Activated CD8-positive, alpha-beta memory T cell treated with anti-CD3 and anti-CD28 coated beads, Interleukin-2, amount 50 U/mL, for 48 hours (primary cell): ENCODE measurements at regions not wholly inside any gene's neighbourhood (a gene's known extent, or its start where the extent isn't known, plus 50 kb on each side); places are given as distances from the start of the nearest gene placed in this dataset.

Source experiments
- DNase-seq: peaks from one replicate; pipeline ENCODE4 v3.0.0-alpha.2; 2020

DNA sequence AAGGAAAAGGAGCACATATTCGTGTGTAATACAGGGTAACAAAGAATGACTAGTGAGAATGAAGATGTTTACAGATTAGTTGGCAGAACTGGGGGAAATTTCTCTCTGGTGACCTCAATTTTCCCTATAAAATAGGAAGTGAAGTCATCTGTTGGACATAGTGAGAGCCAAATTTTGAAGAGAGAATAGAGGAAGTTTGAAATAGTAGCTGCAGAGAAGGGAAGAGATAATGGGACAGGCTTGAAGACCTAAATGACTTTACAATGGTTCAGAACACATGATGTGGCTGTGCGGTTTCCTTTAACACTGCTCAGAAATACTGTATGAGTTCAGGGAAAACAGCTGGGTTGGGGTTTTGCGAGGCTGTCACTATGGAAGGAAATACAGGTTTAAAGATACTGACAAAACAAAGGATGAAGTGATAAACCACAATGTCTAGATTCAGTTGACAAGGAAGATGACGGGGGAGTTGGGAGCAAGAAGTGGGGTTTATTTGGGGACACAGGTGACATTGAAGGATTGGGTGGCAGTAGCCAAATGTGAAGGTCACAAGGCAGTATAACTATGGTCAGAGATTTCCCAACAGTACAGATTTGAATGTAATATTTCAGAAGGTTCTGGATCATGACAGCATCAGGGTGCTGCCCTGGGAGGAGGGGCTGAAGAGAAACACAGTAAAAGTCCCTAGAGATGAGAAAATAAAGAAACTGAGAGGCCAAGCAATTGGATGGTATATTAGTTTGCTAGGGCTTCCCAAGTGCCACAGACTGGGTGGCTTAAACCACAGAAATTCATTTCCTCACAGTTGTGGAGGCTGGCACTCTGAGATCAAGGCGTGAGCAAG is 82.6 kb upstream of the TANK start:
- peak; percentile 70 for DNase-seq

DNA sequence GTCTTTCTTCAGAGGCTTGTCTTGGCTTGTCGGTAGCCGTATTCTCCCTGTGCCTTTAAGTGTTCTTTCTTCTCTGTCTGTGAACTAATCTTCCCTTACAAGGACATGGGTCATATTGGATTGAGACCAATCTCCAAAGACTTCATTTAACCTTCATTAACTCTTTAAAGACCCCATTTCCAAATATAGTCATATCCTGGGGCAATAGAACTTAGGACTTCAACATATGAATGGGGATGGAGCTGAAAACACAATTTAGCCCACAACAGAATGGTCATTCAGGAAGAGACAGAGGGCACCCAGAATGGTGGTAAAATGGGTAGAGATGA is 82.1 kb upstream of the TANK start:
- DNase-seq: no peak

DNA sequence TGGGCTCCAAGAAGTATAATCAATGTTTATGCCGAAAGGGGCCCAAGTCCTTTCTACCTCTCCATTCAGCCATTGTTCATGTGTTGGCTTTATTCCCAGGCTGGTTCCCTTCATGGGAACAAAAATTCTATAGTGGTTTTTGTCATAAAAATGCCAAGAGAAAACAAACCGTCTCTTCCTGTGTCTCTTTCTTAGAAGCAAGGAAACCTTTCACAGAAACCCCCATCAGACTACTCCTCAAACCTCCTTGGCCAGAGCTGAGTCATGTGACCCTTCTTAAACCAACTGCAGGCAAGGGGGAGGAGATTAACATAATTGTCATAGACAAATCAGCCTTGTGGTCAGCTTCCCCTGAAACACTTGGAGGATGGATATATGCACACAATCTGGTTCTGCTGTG is 75.1 kb upstream of the TANK start:
- no peak for DNase-seq

DNA sequence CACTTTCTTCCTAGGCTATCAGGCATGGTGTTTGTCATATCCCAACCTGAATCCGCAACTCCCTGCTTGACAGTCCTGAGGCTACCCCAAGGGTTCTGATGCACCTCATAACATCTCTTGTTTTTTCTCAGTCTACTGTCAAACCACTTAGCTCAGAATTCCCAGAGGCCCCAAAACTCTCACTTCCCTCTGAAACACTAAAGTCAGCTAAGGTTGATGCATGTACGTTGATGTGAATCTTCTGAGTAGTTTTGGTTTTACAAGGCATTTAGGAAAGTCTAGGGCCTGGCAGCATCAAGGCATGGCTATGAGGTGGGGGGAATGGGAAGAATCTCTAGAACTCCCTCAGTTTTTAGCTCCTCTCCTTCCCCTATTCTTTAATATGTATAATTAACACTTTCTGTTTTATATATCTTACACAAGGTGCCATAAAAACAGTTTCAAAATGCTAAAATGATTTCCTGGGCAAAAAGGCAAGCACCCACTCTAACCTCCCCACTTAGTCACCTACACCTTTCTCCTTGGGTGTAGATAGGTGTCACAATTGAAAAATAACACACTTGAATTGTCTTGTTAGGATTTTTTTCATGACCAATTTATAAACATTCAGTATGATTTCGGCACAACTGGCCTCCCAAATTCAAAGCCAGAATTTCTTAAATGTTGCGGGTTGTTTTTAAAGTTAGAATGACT is 71.4 kb upstream of the TANK start:
- no peak for DNase-seq

DNA sequence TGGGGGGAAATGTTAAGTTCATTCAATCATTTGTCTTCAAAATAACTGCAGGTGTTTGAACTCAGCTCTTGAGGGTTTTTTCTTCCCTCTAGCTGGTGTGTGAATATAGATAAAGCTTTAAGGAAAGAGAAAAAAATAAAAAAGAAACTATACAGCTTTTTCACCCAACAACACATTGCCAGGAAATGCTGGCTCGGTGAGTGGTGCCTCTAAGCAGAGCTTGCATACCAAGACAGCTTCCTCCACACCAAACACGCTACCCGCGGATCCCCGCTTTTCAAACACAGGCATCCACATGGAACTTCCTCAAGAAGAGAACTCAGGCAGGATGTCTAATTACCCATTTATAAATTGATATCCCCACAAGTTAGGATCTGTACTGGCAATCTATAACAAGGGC is 69.8 kb upstream of the TANK start:
- DNase-seq: no peak

DNA sequence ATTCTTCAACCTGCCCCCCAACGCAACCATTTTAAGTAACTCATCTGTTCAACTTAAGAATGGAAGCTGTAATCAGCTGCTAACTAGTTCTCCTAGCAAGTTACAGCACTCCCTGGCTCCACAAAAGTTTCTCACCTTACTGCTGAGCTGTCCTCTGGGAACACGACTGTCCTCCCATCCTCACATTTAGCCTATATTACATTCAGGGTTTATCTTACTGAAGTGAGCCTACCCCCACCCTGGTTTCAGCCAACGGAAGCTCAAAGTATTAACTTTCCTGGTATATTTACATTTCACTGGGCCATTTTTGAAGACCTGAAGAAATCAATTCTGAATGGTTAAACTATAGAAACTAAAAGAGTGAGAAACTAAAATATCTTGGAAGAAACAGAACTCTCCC is 64.9 kb upstream of the TANK start:
- no peak for DNase-seq

DNA sequence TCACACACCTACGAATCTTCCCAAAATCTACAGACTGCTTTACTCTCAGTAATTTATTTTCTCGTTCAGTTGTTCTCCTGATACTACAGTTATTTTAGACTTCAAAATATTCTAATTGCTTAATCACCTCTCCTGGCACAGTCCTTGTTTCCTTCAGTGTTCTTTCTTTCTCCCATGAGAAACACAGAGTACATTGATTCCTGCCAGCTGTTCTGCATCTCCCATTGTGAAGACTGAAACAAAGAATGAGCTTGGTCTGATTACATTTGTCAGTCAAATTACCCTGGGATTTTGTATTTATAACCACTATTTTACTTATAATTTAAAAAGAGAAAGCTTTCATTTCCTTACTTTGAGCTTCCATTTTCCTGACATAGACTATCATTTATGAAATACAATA is 63.9 kb upstream of the TANK start:
- no peak for DNase-seq

DNA sequence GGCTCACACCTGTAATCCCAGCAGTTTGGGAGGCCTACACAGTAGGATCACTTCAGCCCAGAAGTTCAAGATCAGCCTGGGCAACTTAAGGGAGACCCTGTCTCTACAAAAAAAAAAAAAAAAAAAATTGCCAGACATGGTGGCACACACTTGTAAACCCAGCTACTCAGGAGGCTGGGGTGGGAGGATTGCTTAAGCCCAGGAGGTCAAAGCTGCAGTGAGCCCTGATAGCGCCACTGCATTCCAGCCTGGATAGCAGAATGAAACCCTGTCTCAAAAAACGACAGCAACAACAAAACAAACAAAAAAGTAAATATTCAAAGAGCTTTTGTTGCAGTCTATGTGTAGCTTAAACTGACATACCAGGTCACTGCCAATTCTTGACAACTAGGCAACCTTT is 63.1 kb upstream of the TANK start:
- no peak for DNase-seq

DNA sequence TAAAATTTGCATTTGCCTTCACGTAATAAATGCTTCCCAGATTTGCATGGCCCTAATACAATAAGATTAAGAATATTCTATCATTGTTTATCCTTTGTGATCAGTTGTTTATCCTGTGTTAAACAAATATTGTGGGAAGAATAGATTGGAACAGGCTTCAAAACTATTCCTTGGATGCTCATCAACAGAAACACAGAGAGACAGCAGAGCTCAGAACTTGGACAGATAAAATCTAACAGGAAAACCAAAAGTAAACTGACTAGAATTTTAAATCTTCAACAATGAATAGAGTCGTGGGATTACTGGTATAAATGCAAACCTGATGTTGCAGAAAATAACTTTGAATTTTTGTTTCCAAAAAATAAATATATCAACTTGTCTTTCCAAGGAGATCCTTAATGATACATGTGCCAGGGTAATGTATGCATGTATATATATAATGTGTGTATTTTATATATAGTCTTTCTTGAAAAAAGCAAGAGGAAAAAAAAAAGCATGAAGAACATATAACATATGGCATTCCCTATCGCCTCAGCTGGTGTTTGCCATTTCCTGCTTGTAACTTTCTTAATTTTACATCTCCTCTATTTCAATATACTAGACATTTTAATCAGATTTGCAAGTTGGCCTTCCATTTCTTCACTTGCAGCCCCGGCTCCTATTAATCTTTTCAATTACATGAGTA is 59.9 kb upstream of the TANK start:
- DNase-seq: no peak

DNA sequence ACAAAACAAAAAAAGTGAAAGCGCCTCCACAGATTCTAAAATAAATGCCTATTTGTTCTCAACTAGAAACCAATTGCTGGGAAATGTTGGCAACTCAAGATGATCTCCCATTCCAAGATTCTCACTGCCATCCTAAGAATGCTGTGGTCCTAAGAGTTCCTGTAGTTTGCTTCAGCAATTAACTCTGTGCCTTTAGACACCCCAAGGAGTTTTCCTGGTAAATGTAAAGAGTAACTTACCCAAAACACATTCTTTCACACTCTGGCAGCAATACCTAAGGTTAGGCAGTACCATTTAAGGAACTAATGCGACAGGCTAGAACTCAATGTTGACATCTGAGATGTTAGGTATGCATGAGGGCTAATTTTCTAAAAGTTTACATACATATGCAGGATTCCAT is 58.8 kb upstream of the TANK start:
- no peak for DNase-seq

DNA sequence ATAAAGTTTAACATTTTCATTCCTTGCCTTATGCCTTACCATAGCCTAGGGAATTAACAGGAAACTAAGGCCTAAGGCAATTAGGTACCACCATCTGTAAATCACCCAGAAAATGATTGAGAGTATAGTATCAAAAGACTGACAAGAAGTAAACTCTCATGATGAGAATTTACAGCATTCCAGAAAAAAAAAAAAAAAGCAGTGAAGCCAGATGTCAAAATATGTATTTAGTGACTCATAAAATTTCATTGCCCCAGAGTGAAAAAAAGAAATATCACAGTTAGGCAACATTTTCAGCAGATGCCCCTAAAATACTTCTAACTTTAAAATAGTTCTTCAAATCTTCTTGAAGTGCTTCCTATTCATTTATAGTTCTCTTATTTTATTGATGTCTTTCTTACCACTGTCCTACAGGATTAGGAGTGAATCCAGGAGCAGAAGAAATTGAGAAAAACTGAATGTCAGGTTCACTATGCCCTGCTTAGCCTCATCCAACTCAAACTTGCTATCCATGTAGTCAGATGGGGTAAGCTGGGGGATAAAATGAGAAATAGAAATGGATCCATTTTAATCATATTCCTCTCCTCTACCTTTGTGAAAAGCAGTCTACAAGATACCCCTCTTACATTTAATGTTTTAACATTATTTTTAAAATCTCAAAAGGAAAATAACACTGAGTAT is 57.3 kb upstream of the TANK start:
- DNase-seq: no peak

DNA sequence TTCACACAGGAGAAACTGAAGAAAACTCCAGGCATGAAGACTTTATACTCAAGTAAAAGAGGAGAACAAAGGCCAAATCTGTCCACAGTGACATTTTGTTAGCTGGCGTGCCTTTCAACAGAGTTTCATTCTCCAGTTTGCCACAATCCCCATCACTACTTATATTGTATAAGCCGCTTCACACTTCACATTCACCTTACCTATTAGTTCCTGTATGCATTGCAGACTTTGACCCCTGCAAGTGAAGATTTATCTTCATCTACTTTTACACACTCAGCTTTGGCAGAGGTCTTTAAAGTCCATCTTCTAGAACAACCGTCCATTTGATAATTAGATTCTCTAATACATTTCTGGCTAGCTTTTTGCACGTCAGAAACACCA is 56.8 kb upstream of the TANK start:
- DNase-seq: no peak

DNA sequence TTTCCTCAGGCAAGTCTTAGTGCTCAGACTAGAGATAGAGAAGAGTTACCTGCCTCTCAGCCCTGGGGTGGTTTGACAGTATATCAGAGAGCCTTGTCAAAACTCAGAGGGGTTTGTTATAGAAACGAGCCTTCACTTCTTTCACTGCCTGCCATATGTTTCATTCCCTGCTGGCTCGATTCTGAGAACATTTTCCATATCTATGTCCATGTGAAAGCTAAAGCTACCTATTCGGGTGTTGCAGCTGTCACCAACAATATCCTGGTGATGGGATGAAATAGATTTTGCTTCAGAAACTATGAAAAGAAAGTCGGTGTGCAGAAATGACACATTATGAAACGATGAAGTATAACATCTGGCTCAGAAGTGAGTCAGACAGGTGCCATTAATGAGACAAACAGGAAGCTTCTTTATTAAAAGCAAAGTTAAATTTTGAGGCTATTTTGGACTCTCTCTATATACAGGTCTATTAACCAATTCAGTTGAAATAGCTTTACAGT is 56.1 kb upstream of the TANK start:
- no peak for DNase-seq

DNA sequence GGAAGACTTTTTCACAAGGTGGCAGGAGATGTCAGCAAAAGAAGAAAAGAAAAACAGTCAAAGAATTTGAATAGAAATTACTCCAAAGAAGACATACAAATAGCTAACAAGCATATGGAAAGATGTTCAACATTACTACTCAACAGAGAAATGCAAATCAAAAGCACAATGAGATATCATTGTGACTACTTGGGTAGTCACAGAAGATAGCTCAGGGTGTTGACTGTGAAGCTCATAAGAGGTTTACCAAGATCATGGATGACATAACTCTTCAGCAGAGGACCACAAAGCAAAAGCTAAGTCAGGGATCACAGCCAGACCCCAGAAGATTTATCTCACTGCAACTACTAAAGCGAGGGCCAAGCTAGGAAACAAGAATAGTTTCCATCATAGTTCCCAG is 53.0 kb upstream of the TANK start:
- no peak for DNase-seq
